GM12875 (cell line): ENCODE measurements at regions not wholly inside any gene's neighbourhood (a gene's known extent, or its start where the extent isn't known, plus 50 kb on each side); places are given as distances from the start of the nearest gene placed in this dataset.

Source experiments
- H3K4me3 ChIP-seq: one replicate; pipeline ENCODE4 v1.5.1; 2011; ENCODE audit warnings: low read depth, low read length, control low read depth
- CTCF ChIP-seq: IDR thresholded peaks from 2 replicates; pipeline ENCODE4 v1.5.1; 2011; ENCODE audit warnings: low read depth, mild to moderate bottlenecking, control low read depth, inconsistent platforms, low read length, moderate library complexity, borderline replicate concordance; ENCODE audit not compliant: insufficient read depth

- no peak overlapping the region for H3K4me3 ChIP-seq
Measured at GRCh38 chr16:73154063-73154870, 106.3 kb upstream of the ZFHX3 start.

GRCh38 chr16:73152386-73153125, 104.6 kb upstream of the ZFHX3 start:
- H3K4me3 ChIP-seq: no peak overlapping the region
- TF ChIP-seq CTCF: no peak

More at GRCh38 chr16:73154063-73154870, 106.3 kb upstream of the ZFHX3 start:
- no peak for TF ChIP-seq CTCF

- H3K4me3 ChIP-seq: no peak overlapping the region
- TF ChIP-seq CTCF: no peak
Measured at GRCh38 chr16:73151941-73152340, 104.0 kb upstream of the ZFHX3 start.

- TF ChIP-seq CTCF: no peak
- H3K4me3 ChIP-seq: no peak overlapping the region
Measured at GRCh38 chr16:73151225-73151624, 103.3 kb upstream of the ZFHX3 start.

- no peak for TF ChIP-seq CTCF
- no peak overlapping the region for H3K4me3 ChIP-seq
Measured at GRCh38 chr16:73150786-73151185, 102.9 kb upstream of the ZFHX3 start.

- H3K4me3 ChIP-seq: no peak overlapping the region
- TF ChIP-seq CTCF: no peak
Measured at GRCh38 chr16:73149334-73149733, 101.4 kb upstream of the ZFHX3 start.
